Epithelial cell of prostate (primary cell): ENCODE measurements at regions not wholly inside any gene's neighbourhood (a gene's known extent, or its start where the extent isn't known, plus 50 kb on each side); places are given as distances from the start of the nearest gene placed in this dataset.

Experiments
- DNase-seq: peaks from one replicate; pipeline ENCODE4 v3.0.0-alpha.2; 2011; ENCODE audit warnings: low read depth, low spot score
- H3K27ac ChIP-seq: fragments of 450-650 bp; 2 replicates; pipeline ENCODE4 v1.5.1; 2017; ENCODE audit warnings: mild to moderate bottlenecking

- H3K27ac ChIP-seq = no peak overlapping the region
- no peak for DNase-seq
These were observed 131.6 kb upstream of the OSMR start for GRCh38 chr5:38714240-38714639.

- no peak for DNase-seq
- no peak overlapping the region for H3K27ac ChIP-seq
These were observed 131.0 kb upstream of the OSMR start for GRCh38 chr5:38714703-38715355.

GRCh38 chr5:38715696-38716095, 130.1 kb upstream of the OSMR start:
- DNase-seq = no peak
- no peak overlapping the region for H3K27ac ChIP-seq

DNA sequence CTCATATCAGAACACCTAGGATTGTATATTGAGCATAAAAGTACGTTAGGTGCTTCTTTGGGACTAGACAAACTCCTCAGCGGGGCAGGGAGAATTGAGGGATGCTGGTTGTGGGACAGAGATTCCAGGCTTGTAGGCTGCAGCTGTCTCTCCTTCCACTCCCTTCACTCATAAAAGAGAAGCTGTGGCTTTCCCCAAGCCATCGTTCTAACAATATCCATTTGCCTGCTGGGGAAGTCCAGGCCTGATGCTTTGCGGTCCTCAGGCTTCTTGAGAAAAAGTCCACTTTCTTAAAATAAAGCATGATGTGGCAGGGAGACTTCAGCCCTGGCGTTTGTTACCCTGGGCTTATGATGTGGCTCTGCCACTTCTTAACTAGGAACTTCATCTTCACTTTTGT, 129.3 kb upstream of the OSMR start:
- DNase-seq = no peak
- H3K27ac ChIP-seq = no peak overlapping the region

DNA sequence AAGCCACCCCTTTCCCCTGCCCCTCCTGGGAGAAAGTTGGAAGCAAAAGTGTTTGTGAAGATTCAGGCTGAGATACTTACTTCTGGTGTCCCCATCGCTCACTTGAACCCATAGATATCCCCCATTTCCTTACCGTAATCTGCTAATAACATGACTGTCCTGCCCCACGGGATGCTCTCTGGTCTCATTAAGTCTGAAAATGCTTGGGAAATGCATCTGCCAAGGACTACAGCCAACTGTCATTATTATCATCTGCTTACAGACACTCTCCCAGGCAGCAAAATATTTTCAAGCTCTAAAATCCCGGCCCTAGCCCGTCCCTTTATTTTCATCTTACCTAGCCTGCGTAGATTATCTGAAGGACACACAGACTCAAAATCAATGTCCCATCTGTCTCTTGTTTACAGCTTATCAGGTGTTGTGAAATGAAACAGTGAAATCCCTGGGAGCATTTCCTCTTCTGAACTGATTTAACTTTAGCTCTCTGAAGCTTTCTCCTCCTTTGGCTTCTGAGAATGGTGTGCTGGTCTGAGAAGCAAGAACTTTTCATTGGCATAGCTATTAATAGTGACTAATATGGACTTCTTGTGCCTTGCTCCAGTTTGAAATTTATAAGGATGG, 126.9 kb upstream of the OSMR start:
- H3K27ac ChIP-seq = no peak overlapping the region

GRCh38 chr5:38719403-38719802, 126.4 kb upstream of the OSMR start:
- no peak for DNase-seq
- no peak overlapping the region for H3K27ac ChIP-seq

More for the DNA sequence above, 126.9 kb upstream of the OSMR start:
- DNase-seq = no peak

GRCh38 chr5:38719916-38720315, 125.9 kb upstream of the OSMR start:
- no peak for DNase-seq
- no peak overlapping the region for H3K27ac ChIP-seq

DNA sequence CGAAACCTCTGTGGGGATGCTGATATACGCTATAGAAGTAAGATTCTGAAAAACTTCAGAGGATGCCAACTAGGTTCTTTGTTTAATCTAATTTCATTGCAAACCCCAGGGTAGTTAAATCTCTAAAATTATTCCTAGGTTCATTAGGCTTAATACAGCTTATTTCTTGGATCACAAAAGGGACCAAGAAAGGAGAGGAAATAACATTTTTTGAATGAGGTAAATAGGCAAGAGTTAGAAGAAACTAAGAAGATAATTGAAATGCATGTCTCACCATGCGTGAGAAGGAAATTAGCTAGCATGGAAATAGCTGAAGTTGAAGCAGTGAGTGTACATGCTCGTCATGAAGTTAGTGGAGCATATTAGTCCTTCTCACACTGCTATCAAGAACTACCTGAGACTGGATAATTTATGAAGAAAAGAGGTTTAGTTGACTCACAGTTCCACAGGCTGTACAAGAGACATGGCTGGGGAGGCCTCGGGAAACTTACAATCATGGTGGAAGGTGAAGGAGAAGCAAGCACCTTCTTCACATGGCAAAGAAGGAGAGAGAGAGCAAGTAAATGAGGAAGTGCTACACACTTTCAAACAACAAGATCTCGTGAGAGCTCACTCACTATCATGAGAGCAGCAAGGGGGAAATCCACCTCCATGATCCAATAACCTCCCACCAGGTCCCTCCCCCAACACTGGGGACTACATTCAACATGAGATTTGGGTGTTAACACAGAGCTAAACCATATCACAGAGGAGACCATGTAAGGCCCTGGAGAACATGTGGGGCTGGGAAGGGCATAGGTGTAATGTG, 125.1 kb upstream of the OSMR start:
- DNase-seq = no peak
- no peak overlapping the region for H3K27ac ChIP-seq

- no peak overlapping the region for H3K27ac ChIP-seq
- DNase-seq = no peak
These were observed 122.9 kb upstream of the OSMR start for GRCh38 chr5:38722918-38723317.

- no peak overlapping the region for H3K27ac ChIP-seq
- DNase-seq = no peak
These were observed 122.4 kb upstream of the OSMR start for GRCh38 chr5:38723426-38723825.

DNA sequence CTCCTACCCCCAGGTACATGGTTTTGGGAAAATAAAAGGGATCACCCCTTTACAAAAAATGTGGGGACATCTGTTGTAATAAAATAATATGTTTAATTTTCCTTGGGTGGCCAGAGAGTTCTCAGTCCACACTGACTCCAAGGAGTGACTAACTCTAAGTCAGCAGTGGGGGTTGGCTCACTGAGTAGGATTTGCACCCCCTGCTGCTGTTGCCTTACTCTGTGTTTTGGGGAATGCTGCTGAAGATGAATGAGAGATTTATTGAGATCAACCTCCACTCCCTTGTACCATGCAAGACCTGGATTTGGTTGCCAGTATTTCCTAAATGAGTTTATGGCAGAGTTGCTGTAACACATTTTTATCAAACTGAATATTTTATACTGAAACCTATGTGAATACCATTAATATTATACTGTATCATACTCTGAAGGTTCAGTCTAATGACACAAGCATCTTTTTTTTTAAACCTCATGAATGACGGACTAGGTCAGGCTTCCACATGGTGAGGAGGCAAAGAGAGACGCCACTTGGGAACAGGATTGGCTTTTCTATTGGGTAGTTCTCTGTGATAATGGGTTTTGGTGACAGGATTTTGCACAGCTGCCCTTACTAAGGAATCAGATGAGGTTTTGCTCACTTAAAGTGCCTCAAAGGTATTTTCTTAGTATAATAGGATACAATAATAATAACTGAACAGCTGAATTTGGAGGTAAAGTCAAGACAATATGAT, 121.3 kb upstream of the OSMR start:
- no peak for DNase-seq
- H3K27ac ChIP-seq = no peak overlapping the region

DNA sequence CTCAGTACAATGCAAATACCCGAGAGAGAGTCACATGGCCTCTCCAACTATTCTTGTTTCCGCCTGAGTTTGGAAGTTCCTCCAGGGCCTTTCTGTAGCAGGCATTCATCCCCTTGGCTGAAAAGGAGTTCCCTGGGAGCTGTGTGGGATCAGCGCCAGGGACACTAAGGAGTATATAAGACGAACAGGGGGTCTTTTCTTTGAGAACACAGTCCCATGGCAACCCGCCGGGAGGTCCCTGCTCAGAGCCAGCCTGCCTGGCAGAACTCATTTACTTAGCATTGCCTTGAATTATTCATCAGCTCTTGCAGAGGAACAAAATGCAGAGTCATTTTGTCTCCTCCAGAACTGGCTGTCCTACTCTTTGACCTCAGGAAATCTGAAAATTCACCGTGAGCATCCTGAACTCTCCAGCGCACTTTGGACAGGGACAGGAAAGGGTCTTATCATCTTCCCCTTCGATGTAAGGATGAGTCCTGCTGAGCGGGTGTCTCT, 120.4 kb upstream of the OSMR start:
- H3K27ac ChIP-seq = no peak overlapping the region

GRCh38 chr5:38726279-38726678, 119.5 kb upstream of the OSMR start:
- DNase-seq = no peak
- no peak overlapping the region for H3K27ac ChIP-seq

More for the DNA sequence above, 120.4 kb upstream of the OSMR start:
- DNase-seq = no peak

GRCh38 chr5:38728029-38728428, 117.8 kb upstream of the OSMR start:
- DNase-seq = no peak
- no peak overlapping the region for H3K27ac ChIP-seq

DNA sequence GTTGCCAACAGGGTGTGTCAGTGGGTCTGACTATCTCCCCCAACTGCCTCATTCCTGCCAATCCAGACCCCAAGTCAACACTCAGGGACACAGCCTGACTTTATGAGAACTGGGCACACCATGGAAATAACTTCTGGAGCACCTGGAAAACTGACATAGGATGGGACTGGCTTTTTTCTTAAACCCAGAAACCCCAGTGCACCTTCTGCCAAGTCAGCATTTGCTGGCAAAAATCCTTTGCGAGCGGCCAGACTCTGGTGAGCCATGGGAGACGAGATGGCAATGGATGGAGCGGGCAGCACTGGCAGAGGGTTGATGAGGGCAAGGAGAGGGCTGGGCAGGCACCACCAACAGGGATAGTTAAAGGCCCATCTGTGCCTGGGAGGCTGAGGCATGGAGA, 114.4 kb upstream of the OSMR start:
- H3K27ac ChIP-seq = no peak overlapping the region
- DNase-seq = no peak

GRCh38 chr5:38734353-38734752, 111.5 kb upstream of the OSMR start:
- no peak overlapping the region for H3K27ac ChIP-seq
- DNase-seq = no peak

DNA sequence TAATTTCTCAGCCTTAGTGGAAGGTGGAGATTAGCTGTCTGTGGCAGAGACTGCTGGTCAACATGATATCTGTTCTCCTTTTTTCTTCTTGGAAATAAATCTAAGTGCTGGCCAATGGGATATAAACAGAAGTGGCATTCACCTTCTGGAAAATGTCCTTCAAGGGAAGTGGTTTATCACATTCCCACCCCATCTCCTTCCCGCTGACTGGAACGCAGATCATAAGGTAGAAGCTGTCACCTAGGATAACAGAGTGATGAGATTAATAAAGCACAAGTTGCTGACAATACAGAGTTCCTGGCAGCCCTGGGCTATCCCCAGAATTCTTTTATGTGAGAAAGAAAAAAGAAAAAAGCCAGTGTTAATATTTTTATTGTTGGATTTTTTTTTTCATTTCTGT, 109.7 kb upstream of the OSMR start:
- H3K27ac ChIP-seq = no peak overlapping the region
- DNase-seq = no peak

DNA sequence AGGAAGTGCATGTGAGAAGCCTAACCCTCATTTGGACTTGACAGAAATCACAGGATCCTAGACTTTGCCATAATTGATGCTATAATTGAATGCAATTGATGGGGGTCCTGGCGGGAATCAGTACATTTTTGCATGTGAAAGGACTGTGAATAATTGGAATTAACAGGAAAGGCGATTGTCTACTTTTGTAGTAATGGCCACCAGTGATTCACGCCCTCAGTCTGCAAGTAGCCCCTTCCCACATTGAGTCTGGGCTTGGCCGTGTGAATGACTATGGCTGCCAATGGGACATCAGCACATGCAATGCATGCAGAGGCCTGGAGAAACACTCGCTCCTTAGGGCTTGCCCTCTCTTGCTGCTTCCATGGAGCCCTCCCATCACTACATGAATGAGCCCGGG, 107.8 kb upstream of the OSMR start:
- no peak for DNase-seq
- no peak overlapping the region for H3K27ac ChIP-seq

DNA sequence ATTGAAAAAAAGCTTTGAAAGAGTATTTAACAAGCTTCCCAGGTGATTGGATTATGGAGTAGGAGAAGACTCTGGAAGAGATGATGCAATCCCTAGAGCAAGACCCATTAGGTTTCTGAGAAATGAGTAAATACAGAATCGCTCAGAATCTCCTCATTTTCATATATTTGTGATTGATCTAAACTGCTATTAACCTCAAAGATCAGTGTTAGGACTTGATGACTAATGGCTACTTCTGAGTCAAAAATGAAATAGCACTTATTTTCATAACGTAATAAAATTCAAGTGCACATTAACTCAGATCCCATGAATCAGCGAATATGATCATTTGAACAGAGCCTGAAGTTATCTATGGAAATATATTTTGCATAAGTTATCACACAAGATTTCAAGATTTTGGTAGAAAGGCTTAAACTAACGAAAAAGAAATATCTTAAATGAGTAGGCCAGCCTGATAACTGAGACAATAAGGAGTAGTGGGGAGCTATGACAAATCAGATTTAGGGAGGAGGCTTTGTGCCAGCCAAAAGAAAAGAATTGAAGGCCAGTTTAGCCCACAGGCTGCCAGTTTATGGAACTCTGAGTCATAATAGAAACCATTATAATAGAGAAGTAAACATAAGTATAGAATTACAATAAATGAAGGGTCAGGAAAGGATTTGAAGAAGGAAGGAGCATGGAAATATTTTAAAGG, 106.7 kb upstream of the OSMR start:
- peak; percentile 34 for DNase-seq
- H3K27ac ChIP-seq = no peak overlapping the region

- H3K27ac ChIP-seq = no peak overlapping the region
- DNase-seq = no peak
These were observed 106.1 kb upstream of the OSMR start for GRCh38 chr5:38739705-38740045.
